Gastrocnemius medialis (tissue), 4 donors: ENCODE measurements at regions not wholly inside any gene's neighbourhood (a gene's known extent, or its start where the extent isn't known, plus 50 kb on each side); places are given as distances from the start of the nearest gene placed in this dataset.

ENCODE experiments used
- POLR2A ChIP-seq, 2 donors: fragments of 450-650 bp; IDR thresholded peaks; one replicate each; pipeline ENCODE4 v1.6.1; 2017; ENCODE audit warnings: antibody characterized with exemption in 2 of 2, mild to moderate bottlenecking in 2 of 2, moderate library complexity in 2 of 2
- TF ChIP-seq, protein P1 (sequence below), 5 experiments: fragments of 450-650 bp in 3 of 5; fragments of 200-600 bp in 2 of 5; sonication (generic) in 2 of 5; IDR thresholded peaks in 4 of 5; conservative IDR thresholded peaks in 1 of 5; 1 replicate in 4 of 5; 2 replicates in 1 of 5; pipeline ENCODE4 v1.5.1; 2016 to 2019; ENCODE audit warnings: antibody characterized with exemption in 5 of 5, mild to moderate bottlenecking in 3 of 5, moderate library complexity in 3 of 5

DNA sequence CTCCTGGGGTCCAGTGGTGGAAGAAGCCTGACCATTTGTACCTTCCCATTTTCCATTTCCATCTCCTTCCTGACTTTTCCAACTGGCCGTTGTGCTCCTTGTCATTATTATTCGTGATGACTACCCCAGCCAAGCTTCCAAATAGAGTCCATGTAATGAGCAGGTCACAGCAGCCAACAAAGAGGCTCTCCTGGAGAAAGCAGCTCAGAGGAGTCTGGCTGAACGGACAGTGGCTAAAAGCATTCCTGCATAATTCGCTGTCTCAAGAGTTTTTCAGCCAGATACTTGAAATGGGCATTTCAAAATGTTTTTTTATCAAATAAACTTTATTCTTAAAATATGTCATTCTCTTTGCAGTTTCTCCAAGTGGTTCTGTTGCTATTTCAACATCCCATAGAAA, 458.6 kb downstream of the INHBA start:
- TF ChIP-seq, protein P1, sequence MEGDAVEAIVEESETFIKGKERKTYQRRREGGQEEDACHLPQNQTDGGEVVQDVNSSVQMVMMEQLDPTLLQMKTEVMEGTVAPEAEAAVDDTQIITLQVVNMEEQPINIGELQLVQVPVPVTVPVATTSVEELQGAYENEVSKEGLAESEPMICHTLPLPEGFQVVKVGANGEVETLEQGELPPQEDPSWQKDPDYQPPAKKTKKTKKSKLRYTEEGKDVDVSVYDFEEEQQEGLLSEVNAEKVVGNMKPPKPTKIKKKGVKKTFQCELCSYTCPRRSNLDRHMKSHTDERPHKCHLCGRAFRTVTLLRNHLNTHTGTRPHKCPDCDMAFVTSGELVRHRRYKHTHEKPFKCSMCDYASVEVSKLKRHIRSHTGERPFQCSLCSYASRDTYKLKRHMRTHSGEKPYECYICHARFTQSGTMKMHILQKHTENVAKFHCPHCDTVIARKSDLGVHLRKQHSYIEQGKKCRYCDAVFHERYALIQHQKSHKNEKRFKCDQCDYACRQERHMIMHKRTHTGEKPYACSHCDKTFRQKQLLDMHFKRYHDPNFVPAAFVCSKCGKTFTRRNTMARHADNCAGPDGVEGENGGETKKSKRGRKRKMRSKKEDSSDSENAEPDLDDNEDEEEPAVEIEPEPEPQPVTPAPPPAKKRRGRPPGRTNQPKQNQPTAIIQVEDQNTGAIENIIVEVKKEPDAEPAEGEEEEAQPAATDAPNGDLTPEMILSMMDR (IDR thresholded peaks at IDR 0.05 in 4 of 5, conservative IDR thresholded peaks at IDR 0.05 in 1 of 5): no peak
- TF ChIP-seq POLR2A (IDR thresholded peaks at IDR 0.05): no peak
